T-helper 2 cell treated with Interferon-gamma antibody and Interleukin-4, amounts not matched to agents 100 ng/mL and 5 ng/mL, for 36 hours (primary cell): ENCODE measurements at regions not wholly inside any gene's neighbourhood (a gene's known extent, or its start where the extent isn't known, plus 50 kb on each side); places are given as distances from the start of the nearest gene placed in this dataset.
"Not testable (repeated sequence)": the region's sequence is repeated elsewhere in the genome, so short reads cannot be mapped to it uniquely, and the experiment has no call there.

ENCODE experiments used
- intact Hi-C: fragments of 100-400 bp; cut with micrococcal nuclease; formaldehyde crosslinking; loops from one replicate; pipeline ENCODE4 v1.15.1; 2023

- intact Hi-C loops, result no loop called here
These were observed 75.8 kb downstream of the CCDC71L start for GRCh38 chr7:106584914-106585759.

- intact Hi-C loops, result no loop called here
These were observed 77.0 kb downstream of the CCDC71L start for GRCh38 chr7:106583706-106584690.

GRCh38 chr7:106583100-106583499, 77.9 kb downstream of the CCDC71L start:
- intact Hi-C loops, result no loop called here

- intact Hi-C loops, result no loop called here
These were observed 78.6 kb downstream of the CCDC71L start for GRCh38 chr7:106582365-106582764.

- intact Hi-C loops, result not testable (repeated sequence)
These were observed 81.9 kb downstream of the CCDC71L start for GRCh38 chr7:106579086-106579485.

GRCh38 chr7:106575138-106575823, 85.7 kb downstream of the CCDC71L start:
- intact Hi-C loops, result no loop called here

GRCh38 chr7:106573738-106574137, 87.2 kb downstream of the CCDC71L start:
- intact Hi-C loops, result no loop called here

GRCh38 chr7:106573125-106573663, 87.8 kb downstream of the CCDC71L start:
- intact Hi-C loops, result no loop called here

GRCh38 chr7:106572394-106573124, 88.4 kb downstream of the CCDC71L start:
- intact Hi-C loops, result no loop called here

- intact Hi-C loops, result no loop called here
These were observed 89.4 kb downstream of the CCDC71L start for GRCh38 chr7:106571563-106571962.

GRCh38 chr7:106570948-106571418, 90.0 kb downstream of the CCDC71L start:
- intact Hi-C loops, result no loop called here

GRCh38 chr7:106570146-106570545, 90.8 kb downstream of the CCDC71L start:
- intact Hi-C loops, result no loop called here

- intact Hi-C loops, result no loop called here
These were observed 91.4 kb downstream of the CCDC71L start for GRCh38 chr7:106569500-106569929.

- intact Hi-C loops, result no loop called here
These were observed 92.1 kb downstream of the CCDC71L start for GRCh38 chr7:106568680-106569499.

GRCh38 chr7:106568002-106568679, 92.8 kb downstream of the CCDC71L start:
- intact Hi-C loops, result no loop called here

GRCh38 chr7:106567204-106568001, 93.6 kb downstream of the CCDC71L start:
- intact Hi-C loops, result not testable (repeated sequence)

- intact Hi-C loops, result no loop called here
These were observed 94.3 kb downstream of the CCDC71L start for GRCh38 chr7:106566672-106567071.

GRCh38 chr7:106566196-106566595, 94.8 kb downstream of the CCDC71L start:
- intact Hi-C loops, result no loop called here
